Activated B cell treated with CpG ODN at 0.5 μM for 24 hours (primary cell): ENCODE measurements at regions not wholly inside any gene's neighbourhood (a gene's known extent, or its start where the extent isn't known, plus 50 kb on each side); places are given as distances from the start of the nearest gene placed in this dataset.

Source experiments
- ATAC-seq: fragments of 200-7000 bp; cut with Tn5 transposase; one replicate; pipeline ENCODE4 v1.10.0; 2021; ENCODE audit warnings: low read depth, mild to moderate bottlenecking, moderate library complexity
- CTCF ChIA-PET: fragments of 350-600 bp; sonication (Branson Sonifier 250); formaldehyde crosslinking; loops from one replicate; lab custom pipeline; 2021; ENCODE audit warnings: antibody characterized with exemption; lab: Charles Lee
- POLR2A ChIA-PET: fragments of 350-600 bp; sonication (Branson Sonifier 250); formaldehyde crosslinking; loops from one replicate; lab custom pipeline; 2021; ENCODE audit warnings: antibody characterized with exemption; lab: Charles Lee
- DNase-seq: peaks from one replicate; pipeline ENCODE4 v3.0.0; 2022
- H3K27ac Mint-ChIP-seq: one replicate; pipeline ENCODE4 v1.8.0; 2020; ENCODE audit warnings: mixed read lengths
- H3K27me3 Mint-ChIP-seq: one replicate; pipeline ENCODE4 v1.8.0; 2021; ENCODE audit warnings: mixed read lengths
- H3K36me3 Mint-ChIP-seq: one replicate; pipeline ENCODE4 v1.8.0; 2021; ENCODE audit warnings: low read depth, mixed read lengths
- H3K4me1 Mint-ChIP-seq: one replicate; pipeline ENCODE4 v1.8.0; 2021; ENCODE audit warnings: mixed read lengths
- H3K4me3 Mint-ChIP-seq: one replicate; pipeline ENCODE4 v1.8.0; 2020; ENCODE audit warnings: mild to moderate bottlenecking, mixed read lengths
- H3K9me3 Mint-ChIP-seq: one replicate; pipeline ENCODE4 v1.8.0; 2020; ENCODE audit warnings: mixed read lengths
- CTCF ChIP-seq: fragments of 200-600 bp; IDR thresholded peaks from one replicate; pipeline ENCODE4 v1.8.0; 2022; ENCODE audit warnings: antibody characterized with exemption, mild to moderate bottlenecking
- intact Hi-C: fragments of 100-400 bp; cut with micrococcal nuclease; formaldehyde crosslinking; loops from one replicate; pipeline ENCODE4 v1.15.1; 2024

DNA sequence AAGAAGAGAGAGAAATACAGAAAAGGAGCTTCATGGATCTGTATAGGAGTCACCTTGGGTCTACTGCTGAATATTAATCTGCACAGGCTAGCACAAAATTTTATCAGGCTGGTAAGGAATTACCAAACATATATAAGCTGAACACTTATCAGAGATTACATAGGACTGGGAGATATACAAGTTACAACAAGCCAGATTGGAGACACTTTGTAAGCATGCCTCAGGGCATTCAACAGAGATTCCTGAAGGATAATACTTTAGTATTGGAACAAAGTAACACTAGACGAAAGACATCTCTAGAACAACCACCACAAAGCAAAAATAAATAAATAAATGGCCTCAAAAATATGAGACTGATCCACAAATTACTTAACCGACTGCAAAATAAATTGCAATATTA lies 197.8 kb downstream of the ANXA1 start:
- H3K4me1 Mint-ChIP-seq, result no peaks in the 10 kb centered on the region
- intact Hi-C loops, result no loop called here
- no peak for TF ChIP-seq CTCF
- ATAC-seq (no peak), DNase-seq (no peak)
- no peaks in the 10 kb centered on the region for H3K36me3 Mint-ChIP-seq
- H3K4me3 Mint-ChIP-seq, result no peak overlapping the region
- ChIA-PET POLR2A (no interaction called here), CTCF (no interaction called here)
- no peaks in the 10 kb centered on the region for H3K27me3 Mint-ChIP-seq
- H3K27ac Mint-ChIP-seq, result no peak overlapping the region
- H3K9me3 Mint-ChIP-seq, result no peaks in the 10 kb centered on the region

DNA sequence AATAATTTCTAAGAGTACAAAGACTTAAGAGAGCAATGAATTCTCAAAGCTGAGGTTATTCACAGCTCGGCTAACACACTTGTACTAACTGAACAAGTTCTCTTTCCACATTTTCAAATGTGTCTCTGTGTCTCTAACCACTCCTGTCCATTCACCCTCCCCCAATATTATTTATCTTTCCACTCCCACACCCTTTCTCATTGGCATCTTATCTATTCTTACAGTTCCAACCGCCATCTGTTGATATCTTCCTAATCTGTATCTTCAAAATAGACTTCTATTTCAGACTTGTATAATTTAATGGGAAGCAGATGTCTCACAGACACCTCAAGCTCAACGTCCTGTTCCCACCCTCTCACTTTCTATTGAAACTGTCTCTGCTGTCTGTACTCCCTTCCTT lies 205.9 kb downstream of the ANXA1 start:
- Mint-ChIP-seq H3K4me3 (no peak overlapping the region), H3K4me1 (no peaks in the 10 kb centered on the region), H3K36me3 (no peaks in the 10 kb centered on the region), H3K27me3 (no peaks in the 10 kb centered on the region), H3K9me3 (no peaks in the 10 kb centered on the region), H3K27ac (no peak overlapping the region)
- DNase-seq (no peak), ATAC-seq (no peak)
- intact Hi-C loops, result no loop called here
- TF ChIP-seq CTCF, result no peak
- POLR2A ChIA-PET, result no interaction called here
- CTCF ChIA-PET, result no interaction called here

- CTCF ChIA-PET, result no interaction called here
- POLR2A ChIA-PET, result no interaction called here
- intact Hi-C loops, result no loop called here
- H3K27ac Mint-ChIP-seq, result no peak overlapping the region
- H3K4me1 Mint-ChIP-seq, result no peaks in the 10 kb centered on the region
- ATAC-seq (no peak), DNase-seq (no peak)
- no peak overlapping the region for H3K4me3 Mint-ChIP-seq
- no peak for TF ChIP-seq CTCF
- no peaks in the 10 kb centered on the region for H3K9me3 Mint-ChIP-seq
- H3K27me3 Mint-ChIP-seq, result no peaks in the 10 kb centered on the region
- H3K36me3 Mint-ChIP-seq, result no peaks in the 10 kb centered on the region
These were observed 218.4 kb downstream of the ANXA1 start for GRCh38 chr9:73370053-73370452.

DNA sequence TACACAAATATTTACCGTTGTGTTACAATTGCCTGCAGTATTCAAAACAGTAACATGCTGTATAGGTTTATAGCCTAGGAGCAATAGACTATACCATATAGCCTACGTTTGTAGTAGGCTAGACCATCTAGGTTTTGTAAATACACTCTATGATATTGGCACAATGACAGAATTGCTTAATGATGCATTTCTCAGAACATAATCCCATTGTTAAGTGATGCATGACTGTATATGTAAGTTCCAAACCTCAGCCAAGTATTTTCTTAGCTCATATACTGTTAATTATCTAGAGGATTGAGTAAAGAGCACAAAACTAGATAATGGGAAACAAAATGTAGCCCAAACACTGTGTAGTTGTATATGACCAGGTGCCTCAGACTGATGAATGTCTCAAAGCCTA lies 220.1 kb downstream of the ANXA1 start:
- H3K27me3 Mint-ChIP-seq, result no peaks in the 10 kb centered on the region
- ATAC-seq, result no peak
- no peak for TF ChIP-seq CTCF
- no peak for DNase-seq
- H3K9me3 Mint-ChIP-seq, result no peaks in the 10 kb centered on the region
- no peak overlapping the region for H3K27ac Mint-ChIP-seq
- H3K4me1 Mint-ChIP-seq, result no peaks in the 10 kb centered on the region
- no peak overlapping the region for H3K4me3 Mint-ChIP-seq
- H3K36me3 Mint-ChIP-seq, result no peaks in the 10 kb centered on the region
- POLR2A ChIA-PET, result no interaction called here
- intact Hi-C loops, result no loop called here
- CTCF ChIA-PET, result no interaction called here

GRCh38 chr9:73380411-73380810 lies 228.7 kb downstream of the ANXA1 start:
- intact Hi-C loops, result no loop called here
- ChIA-PET POLR2A (no interaction called here), CTCF (no interaction called here)
- Mint-ChIP-seq H3K36me3 (no peaks in the 10 kb centered on the region), H3K4me1 (no peaks in the 10 kb centered on the region), H3K4me3 (no peak overlapping the region), H3K9me3 (peaks cover 10% of the 10 kb centered on the region), H3K27ac (no peak overlapping the region), H3K27me3 (no peaks in the 10 kb centered on the region)
- TF ChIP-seq CTCF, result no peak
- DNase-seq, result no peak
- ATAC-seq, result no peak
